HG02642 (cell line): ENCODE measurements at regions not wholly inside any gene's neighbourhood (a gene's known extent, or its start where the extent isn't known, plus 50 kb on each side); places are given as distances from the start of the nearest gene placed in this dataset.
A peak's percentile ranks its signal among the peaks of the same experiment; 100 is the strongest.
"Not testable (repeated sequence)": the region's sequence is repeated elsewhere in the genome, so short reads cannot be mapped to it uniquely, and the experiment has no call there.

Experiments
- ATAC-seq: cut with Tn5 transposase; IDR thresholded peaks from one replicate; pipeline ENCODE4 v1.9.1; 2021; ENCODE audit warnings: mild to moderate bottlenecking; ENCODE audit not compliant: unreplicated experiment, poor library complexity

- no peak for ATAC-seq
Observed at GRCh38 chrX:78822157-78822690, 74.7 kb downstream of the LPAR4 start.

GRCh38 chrX:78831523-78831922, 84.0 kb downstream of the LPAR4 start:
- no peak for ATAC-seq

- ATAC-seq = no peak
Observed at GRCh38 chrX:78838709-78839108, 91.2 kb downstream of the LPAR4 start.

GRCh38 chrX:78839711-78840110, 92.2 kb downstream of the LPAR4 start:
- no peak for ATAC-seq

GRCh38 chrX:78844218-78844617, 96.7 kb downstream of the LPAR4 start:
- not testable (repeated sequence) for ATAC-seq

- not testable (repeated sequence) for ATAC-seq
Observed at GRCh38 chrX:78881248-78881647, 63.9 kb upstream of the P2RY10 start.

- ATAC-seq = peak; percentile 48
Observed at GRCh38 chrX:78886550-78886949, 58.6 kb upstream of the P2RY10 start.
